Caco-2 (cell line): ENCODE measurements at regions not wholly inside any gene's neighbourhood (a gene's known extent, or its start where the extent isn't known, plus 50 kb on each side); places are given as distances from the start of the nearest gene placed in this dataset.

ENCODE experiments used
- BruUV-seq: library from RNA; stranded (reverse); fragments of 400-500 nt; replicated peaks from 2 replicates; lab custom pipeline; 2021; lab: Mats Ljungman, UMichigan
- CTCF ChIA-PET: fragments of 300-600 bp; sonication (Branson Sonifier 250); formaldehyde crosslinking; loops from one replicate; lab custom pipeline; 2022; ENCODE audit warnings: antibody characterized with exemption; lab: Charles Lee
- POLR2A ChIA-PET: fragments of 300-600 bp; sonication (Branson Sonifier 250); formaldehyde crosslinking; loops from one replicate; lab custom pipeline; 2022; ENCODE audit warnings: antibody characterized with exemption; lab: Charles Lee
- DNase-seq, 2 experiments: peaks; one replicate each; pipeline versions ENCODE4 v3.0.0 to v3.0.0-alpha.2; 2020 to 2022
- H3K27me3 ChIP-seq: replicated peaks from 2 replicates; pipeline ENCODE4 v1.6.0; 2011; ENCODE audit warnings: low read length; ENCODE audit not compliant: control insufficient read depth, insufficient read depth
- H3K36me3 ChIP-seq: 2 replicates; pipeline ENCODE4 v1.5.1; 2011; ENCODE audit warnings: low read length; ENCODE audit not compliant: control insufficient read depth, insufficient read depth
- H3K4me1 ChIP-seq: fragments of 250-450 bp; sonication (Bioruptor Pico); 2 replicates; pipeline ENCODE4 v1.5.1; 2020; ENCODE audit warnings: mild to moderate bottlenecking
- H3K4me3 ChIP-seq: 2 replicates; pipeline ENCODE4 v1.5.1; 2011; ENCODE audit warnings: low read depth, mild to moderate bottlenecking, control low read depth, low read length
- H3K9me3 ChIP-seq: fragments of 250-450 bp; sonication (Bioruptor Pico); 2 replicates; pipeline ENCODE4 v1.5.1; 2020; ENCODE audit warnings: mild to moderate bottlenecking, moderate library complexity
- H3K27ac Mint-ChIP-seq: one replicate; pipeline ENCODE4 v1.8.0; 2022; ENCODE audit warnings: mixed read lengths; ENCODE audit not compliant: unreplicated experiment
- H3K27me3 Mint-ChIP-seq: one replicate; pipeline ENCODE4 v1.8.0; 2022; ENCODE audit warnings: mixed read lengths; ENCODE audit not compliant: insufficient read depth, unreplicated experiment
- H3K36me3 Mint-ChIP-seq: one replicate; pipeline ENCODE4 v1.8.0; 2022; ENCODE audit warnings: mild to moderate bottlenecking, mixed read lengths; ENCODE audit not compliant: insufficient read depth, unreplicated experiment
- H3K4me1 Mint-ChIP-seq: one replicate; pipeline ENCODE4 v1.8.0; 2022; ENCODE audit warnings: low read depth, mixed read lengths; ENCODE audit not compliant: unreplicated experiment
- H3K4me3 Mint-ChIP-seq: one replicate; pipeline ENCODE4 v1.8.0; 2022; ENCODE audit warnings: mild to moderate bottlenecking, moderate library complexity, mixed read lengths; ENCODE audit not compliant: unreplicated experiment
- H3K9me3 Mint-ChIP-seq: one replicate; pipeline ENCODE4 v1.8.0; 2022; ENCODE audit warnings: mixed read lengths; ENCODE audit not compliant: unreplicated experiment
- intact Hi-C: fragments of 100-400 bp; cut with micrococcal nuclease; formaldehyde crosslinking; loops from one replicate; pipeline ENCODE4 v1.10.0; 2022; ENCODE audit not compliant: unreplicated experiment
- TF ChIP-seq, protein P1 (sequence below), 2 experiments: fragments of 200-600 bp in 1 of 2; IDR thresholded peaks; 1 replicate in 1 of 2; 2 replicates in 1 of 2; pipeline versions ENCODE4 v1.5.1 to v1.8.0; 2011 to 2022; ENCODE audit warnings: antibody characterized with exemption in 1 of 2, control low read depth in 1 of 2, inconsistent platforms in 1 of 2, low read depth in 1 of 2, low read length in 1 of 2, mild to moderate bottlenecking in 1 of 2, moderate library complexity in 1 of 2; ENCODE audit not compliant: insufficient read depth in 1 of 2, severe bottlenecking in 1 of 2, unreplicated experiment in 1 of 2

DNA sequence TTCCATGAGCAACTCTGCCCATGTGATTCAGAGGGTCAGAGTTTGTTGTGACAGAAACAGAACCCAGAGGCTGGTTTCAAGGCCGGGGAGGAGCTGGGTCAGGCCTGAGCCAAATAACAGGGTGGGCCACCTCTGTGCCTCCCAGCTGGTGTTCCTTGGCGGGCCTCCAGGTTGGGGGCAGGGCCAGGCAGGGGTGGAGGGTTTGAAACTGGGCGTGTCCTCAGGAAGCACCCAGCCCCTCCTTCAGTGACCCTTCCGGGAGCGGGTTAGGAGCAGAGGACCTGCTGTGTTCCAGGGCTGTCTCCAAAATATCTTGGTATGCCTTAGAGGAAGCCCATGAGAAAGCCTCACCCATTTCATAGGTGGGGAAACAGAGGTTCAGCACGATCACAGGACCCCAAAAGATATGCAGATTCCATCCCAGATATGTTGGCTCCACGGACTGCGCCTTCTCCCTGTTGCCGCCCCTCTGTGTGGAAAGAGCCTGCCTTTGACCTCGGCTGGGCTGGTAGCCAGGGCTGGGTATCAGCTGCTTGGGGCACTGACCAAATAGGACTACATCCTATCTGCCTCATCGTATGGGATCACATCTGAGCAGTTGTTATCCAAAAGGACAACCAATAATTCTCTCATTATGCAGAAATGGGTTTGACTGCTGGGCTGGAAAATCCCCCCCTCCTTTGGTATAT, 74.8 kb upstream of the GLI2 start:
- Mint-ChIP-seq H3K4me3 (no peak overlapping the region), H3K27me3 (no peaks in the 10 kb centered on the region), H3K36me3 (no peaks in the 10 kb centered on the region), H3K4me1 (no peaks in the 10 kb centered on the region), H3K9me3 (peaks cover 19% of the 10 kb centered on the region), H3K27ac (no peak overlapping the region)
- Histone ChIP-seq H3K36me3 (no peaks in the 10 kb centered on the region), H3K9me3 (peaks cover 12% of the 10 kb centered on the region; the same call in 1 of the 2 replicates), H3K27me3 (no peaks in the 10 kb centered on the region), H3K4me3 (no peak overlapping the region), H3K4me1 (no peaks in the 10 kb centered on the region)
- ChIA-PET CTCF (no interaction called here), POLR2A (no interaction called here)
- intact Hi-C loops: no loop called here
- no TSS peak for BruUV-seq
- TF ChIP-seq, protein P1, sequence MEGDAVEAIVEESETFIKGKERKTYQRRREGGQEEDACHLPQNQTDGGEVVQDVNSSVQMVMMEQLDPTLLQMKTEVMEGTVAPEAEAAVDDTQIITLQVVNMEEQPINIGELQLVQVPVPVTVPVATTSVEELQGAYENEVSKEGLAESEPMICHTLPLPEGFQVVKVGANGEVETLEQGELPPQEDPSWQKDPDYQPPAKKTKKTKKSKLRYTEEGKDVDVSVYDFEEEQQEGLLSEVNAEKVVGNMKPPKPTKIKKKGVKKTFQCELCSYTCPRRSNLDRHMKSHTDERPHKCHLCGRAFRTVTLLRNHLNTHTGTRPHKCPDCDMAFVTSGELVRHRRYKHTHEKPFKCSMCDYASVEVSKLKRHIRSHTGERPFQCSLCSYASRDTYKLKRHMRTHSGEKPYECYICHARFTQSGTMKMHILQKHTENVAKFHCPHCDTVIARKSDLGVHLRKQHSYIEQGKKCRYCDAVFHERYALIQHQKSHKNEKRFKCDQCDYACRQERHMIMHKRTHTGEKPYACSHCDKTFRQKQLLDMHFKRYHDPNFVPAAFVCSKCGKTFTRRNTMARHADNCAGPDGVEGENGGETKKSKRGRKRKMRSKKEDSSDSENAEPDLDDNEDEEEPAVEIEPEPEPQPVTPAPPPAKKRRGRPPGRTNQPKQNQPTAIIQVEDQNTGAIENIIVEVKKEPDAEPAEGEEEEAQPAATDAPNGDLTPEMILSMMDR (IDR thresholded peaks at IDR 0.05; ENCODE audit: insufficient read depth in 1 of 2, low read depth in 1 of 2, low read length in 1 of 2, severe bottlenecking in 1 of 2, unreplicated experiment in 1 of 2): no peak
- no peak for DNase-seq

DNA sequence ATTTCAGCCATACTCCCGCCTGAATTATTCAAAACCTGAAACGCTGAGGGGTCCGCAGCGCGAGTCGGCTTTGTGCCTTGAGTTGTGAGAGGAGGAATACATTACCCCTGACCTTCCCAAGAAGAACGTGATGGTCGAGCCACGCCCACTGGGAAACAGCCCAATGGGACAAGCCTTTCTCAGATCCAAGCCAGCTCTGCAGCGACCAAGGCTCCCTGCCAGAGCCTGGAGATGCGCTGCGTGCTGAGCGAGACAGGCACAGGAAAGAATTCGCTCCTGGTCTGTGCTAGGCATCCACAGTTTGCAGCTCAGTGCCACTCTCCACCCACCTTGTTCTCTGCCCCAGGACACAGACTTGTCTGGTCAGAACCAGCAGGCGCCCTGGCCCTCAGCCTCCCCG, 74.1 kb upstream of the GLI2 start:
- Mint-ChIP-seq H3K9me3 (peaks cover 25% of the 10 kb centered on the region), H3K27ac (no peak overlapping the region), H3K27me3 (no peaks in the 10 kb centered on the region), H3K4me1 (no peaks in the 10 kb centered on the region), H3K36me3 (no peaks in the 10 kb centered on the region), H3K4me3 (no peak overlapping the region)
- H3K4me1 ChIP-seq: no peaks in the 10 kb centered on the region
- no peaks in the 10 kb centered on the region for H3K36me3 ChIP-seq
- H3K4me3 ChIP-seq: no peak overlapping the region
- peaks cover 16% of the 10 kb centered on the region for H3K9me3 ChIP-seq
- intact Hi-C loops: no loop called here
- TF ChIP-seq, protein P1 (IDR thresholded peaks at IDR 0.05; ENCODE audit: insufficient read depth in 1 of 2, low read depth in 1 of 2, low read length in 1 of 2, severe bottlenecking in 1 of 2, unreplicated experiment in 1 of 2): no peak
- H3K27me3 ChIP-seq: no peaks in the 10 kb centered on the region
- no peak for DNase-seq
- ChIA-PET CTCF (no interaction called here), POLR2A (no interaction called here)
- no TSS peak for BruUV-seq

DNA sequence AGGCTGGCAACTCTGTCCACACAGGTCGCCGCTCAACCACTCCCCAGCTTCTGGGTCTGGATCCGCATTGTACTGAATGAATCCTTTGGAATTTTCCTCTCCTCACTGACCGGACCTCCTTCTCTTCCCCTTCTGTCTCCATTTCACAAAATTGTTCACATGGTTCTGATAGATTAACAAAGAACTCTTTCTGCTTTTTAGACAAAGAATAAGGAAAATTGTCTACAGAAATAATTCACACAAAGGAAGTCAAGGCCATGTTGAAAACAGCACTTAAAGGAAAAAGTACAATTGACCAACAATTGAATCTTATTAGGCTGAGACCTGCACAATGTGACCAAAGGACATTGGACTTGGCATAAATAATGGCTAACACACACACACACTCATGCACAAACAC, 73.6 kb upstream of the GLI2 start:
- ChIA-PET CTCF (no interaction called here), POLR2A (no interaction called here)
- Histone ChIP-seq H3K36me3 (no peaks in the 10 kb centered on the region), H3K9me3 (peaks cover 21% of the 10 kb centered on the region), H3K4me3 (no peak overlapping the region), H3K4me1 (no peaks in the 10 kb centered on the region), H3K27me3 (no peaks in the 10 kb centered on the region)
- Mint-ChIP-seq H3K36me3 (no peaks in the 10 kb centered on the region), H3K9me3 (peaks cover 30% of the 10 kb centered on the region), H3K4me3 (no peak overlapping the region), H3K4me1 (no peaks in the 10 kb centered on the region), H3K27ac (no peak overlapping the region), H3K27me3 (no peaks in the 10 kb centered on the region)
- no peak for DNase-seq
- no TSS peak for BruUV-seq
- intact Hi-C loops: no loop called here
- TF ChIP-seq, protein P1 (IDR thresholded peaks at IDR 0.05; ENCODE audit: insufficient read depth in 1 of 2, low read depth in 1 of 2, low read length in 1 of 2, severe bottlenecking in 1 of 2, unreplicated experiment in 1 of 2): no peak
